GM12874 (cell line): ENCODE measurements at regions not wholly inside any gene's neighbourhood (a gene's known extent, or its start where the extent isn't known, plus 50 kb on each side); places are given as distances from the start of the nearest gene placed in this dataset.

ENCODE experiments used
- CTCF ChIP-seq: IDR thresholded peaks from 2 replicates; pipeline ENCODE4 v1.5.1; 2011; ENCODE audit warnings: low read depth, mild to moderate bottlenecking, control low read depth, low read length, moderate library complexity; ENCODE audit not compliant: insufficient read depth

GRCh38 chr6:91317247-91317835 is 730.5 kb upstream of the MAP3K7 start:
- TF ChIP-seq CTCF, result no peak

GRCh38 chr6:91310178-91310577 is 723.3 kb upstream of the MAP3K7 start:
- TF ChIP-seq CTCF, result no peak

GRCh38 chr6:91305755-91306154 is 718.9 kb upstream of the MAP3K7 start:
- TF ChIP-seq CTCF, result no peak

GRCh38 chr6:91304521-91304920 is 717.6 kb upstream of the MAP3K7 start:
- no peak for TF ChIP-seq CTCF

GRCh38 chr6:91303326-91303725 is 716.5 kb upstream of the MAP3K7 start:
- TF ChIP-seq CTCF, result no peak

- TF ChIP-seq CTCF, result no peak
These were observed 712.9 kb upstream of the MAP3K7 start for GRCh38 chr6:91299544-91300491.

- TF ChIP-seq CTCF, result no peak
These were observed 711.8 kb upstream of the MAP3K7 start for GRCh38 chr6:91298543-91299145.
